HuH-7.5 (cell line): ENCODE measurements at regions not wholly inside any gene's neighbourhood (a gene's known extent, or its start where the extent isn't known, plus 50 kb on each side); places are given as distances from the start of the nearest gene placed in this dataset.

ENCODE experiments used
- DNase-seq: peaks from one replicate; pipeline ENCODE4 v3.0.0; 2011; ENCODE audit warnings: low spot score

GRCh38 chr10:44781131-44781530, 130.0 kb upstream of the TMEM72 start:
- no peak for DNase-seq

DNA sequence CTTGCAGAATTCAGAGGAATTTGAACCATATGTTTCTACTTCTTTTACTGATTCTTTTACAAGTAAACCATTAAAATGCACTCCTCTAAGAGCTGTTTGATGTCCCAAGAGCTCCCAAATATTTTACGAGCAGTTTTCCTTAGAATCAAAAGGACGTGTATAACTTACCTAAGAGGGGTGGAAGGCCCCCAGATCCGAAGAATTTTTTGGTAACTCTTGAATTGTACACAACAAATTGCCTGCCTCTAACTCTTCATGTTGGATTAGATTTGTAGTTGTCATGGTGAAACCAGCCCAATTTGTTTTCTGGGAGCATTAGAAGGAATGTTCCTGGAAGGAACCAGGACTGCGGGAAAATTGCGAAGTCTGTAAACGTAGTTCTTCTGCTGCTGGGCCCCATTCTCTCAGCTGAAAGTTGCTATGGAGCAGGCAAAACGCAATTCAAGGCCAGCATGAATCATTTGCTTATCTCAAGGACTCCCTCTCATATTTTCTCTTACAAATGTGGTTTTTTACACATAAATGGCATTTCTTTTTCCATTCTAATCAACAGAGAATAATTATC, 124.8 kb upstream of the TMEM72 start:
- no peak for DNase-seq

GRCh38 chr10:44787480-44788075, 123.6 kb upstream of the TMEM72 start:
- DNase-seq, result no peak

DNA sequence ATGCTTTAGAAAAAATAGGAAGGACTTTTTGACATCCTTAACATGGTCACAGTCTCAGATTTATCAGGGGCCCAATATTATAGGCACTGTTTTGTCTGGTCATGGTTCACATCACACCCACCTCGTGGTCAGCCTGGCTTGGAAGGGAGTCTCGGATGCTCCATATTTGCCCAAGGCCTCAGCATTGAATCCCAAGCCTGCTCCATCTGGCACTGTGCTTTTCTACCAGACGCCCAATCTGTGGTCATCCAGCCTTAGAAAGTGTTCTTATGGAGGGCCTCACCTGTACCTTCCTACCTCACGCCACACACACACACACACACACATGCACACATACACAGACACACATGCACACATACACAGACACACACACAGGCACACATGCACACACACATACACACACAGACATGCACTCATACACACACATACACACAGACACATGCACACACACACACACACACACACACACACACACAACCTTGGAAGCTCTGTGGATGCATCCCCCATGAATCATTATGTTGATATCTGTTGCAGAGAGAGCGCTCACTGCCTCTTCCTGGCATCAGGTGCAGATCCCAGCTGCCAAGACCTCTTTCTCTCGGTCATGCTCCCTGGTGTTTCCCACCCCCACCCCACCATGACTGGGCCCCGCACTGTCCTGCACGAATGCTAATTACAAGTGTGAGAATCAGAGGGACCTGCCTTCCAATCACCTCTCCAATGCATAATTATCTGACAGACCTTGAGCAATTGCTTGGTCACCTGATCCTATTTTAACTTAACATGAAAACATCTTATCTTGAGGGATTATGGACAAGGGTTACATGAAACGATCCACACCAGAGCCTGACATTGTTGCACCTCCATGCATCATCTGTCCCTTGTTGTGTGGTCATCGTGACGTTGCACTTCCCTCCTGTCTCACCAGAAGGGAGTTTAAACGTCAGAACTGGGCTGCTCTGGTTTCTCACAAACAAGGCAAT, 122.7 kb upstream of the TMEM72 start:
- no peak for DNase-seq

DNA sequence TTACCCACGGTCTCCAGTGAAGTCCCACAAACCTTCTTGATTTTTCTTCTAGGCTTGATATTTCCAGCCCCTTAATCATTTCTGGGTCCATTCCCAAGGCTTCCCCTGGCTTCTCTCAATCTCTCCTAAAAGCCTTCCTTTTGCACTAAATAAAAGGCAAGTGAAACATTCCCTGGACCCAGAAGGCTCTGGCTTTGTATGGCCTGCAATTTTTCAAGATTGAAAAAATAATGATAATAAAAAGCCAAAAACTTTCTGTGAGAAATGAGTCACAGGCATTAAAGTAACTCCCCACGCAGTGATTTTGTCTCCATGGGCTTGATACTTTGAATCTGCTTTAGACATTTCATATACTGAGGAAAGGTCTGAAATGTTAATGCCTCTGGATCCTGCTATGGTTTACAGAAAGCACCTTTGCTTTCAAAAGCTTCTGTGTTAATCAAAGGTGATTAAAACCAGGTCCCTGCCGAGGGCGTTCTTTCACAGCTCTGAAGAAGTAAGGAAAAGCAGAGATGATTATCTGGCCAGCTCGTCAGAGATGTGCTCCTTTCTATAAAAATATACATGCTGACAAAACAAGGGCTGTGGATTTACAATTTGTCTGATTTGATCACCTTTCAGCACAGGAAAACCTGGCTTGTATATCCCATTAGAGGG, 118.9 kb upstream of the TMEM72 start:
- no peak for DNase-seq

DNA sequence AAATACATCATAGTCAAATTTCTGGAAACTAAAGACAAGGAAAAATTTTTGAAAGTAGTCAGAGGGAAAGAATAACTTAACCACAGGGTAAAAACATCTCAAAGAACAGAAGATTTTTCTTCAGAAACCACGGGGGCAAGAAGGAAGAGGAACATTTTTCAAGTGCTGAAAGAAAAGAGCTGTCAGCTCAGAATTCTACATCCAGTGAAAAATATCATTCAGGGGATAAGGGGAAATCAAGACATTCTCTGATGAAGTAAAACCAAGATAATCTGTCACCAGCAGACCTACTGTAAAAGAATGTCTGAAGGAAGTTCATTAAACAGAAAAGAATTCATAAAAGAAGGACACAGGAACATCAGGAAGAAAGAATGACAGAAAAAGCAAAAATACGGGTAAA, 111.2 kb upstream of the TMEM72 start:
- DNase-seq, result no peak

DNA sequence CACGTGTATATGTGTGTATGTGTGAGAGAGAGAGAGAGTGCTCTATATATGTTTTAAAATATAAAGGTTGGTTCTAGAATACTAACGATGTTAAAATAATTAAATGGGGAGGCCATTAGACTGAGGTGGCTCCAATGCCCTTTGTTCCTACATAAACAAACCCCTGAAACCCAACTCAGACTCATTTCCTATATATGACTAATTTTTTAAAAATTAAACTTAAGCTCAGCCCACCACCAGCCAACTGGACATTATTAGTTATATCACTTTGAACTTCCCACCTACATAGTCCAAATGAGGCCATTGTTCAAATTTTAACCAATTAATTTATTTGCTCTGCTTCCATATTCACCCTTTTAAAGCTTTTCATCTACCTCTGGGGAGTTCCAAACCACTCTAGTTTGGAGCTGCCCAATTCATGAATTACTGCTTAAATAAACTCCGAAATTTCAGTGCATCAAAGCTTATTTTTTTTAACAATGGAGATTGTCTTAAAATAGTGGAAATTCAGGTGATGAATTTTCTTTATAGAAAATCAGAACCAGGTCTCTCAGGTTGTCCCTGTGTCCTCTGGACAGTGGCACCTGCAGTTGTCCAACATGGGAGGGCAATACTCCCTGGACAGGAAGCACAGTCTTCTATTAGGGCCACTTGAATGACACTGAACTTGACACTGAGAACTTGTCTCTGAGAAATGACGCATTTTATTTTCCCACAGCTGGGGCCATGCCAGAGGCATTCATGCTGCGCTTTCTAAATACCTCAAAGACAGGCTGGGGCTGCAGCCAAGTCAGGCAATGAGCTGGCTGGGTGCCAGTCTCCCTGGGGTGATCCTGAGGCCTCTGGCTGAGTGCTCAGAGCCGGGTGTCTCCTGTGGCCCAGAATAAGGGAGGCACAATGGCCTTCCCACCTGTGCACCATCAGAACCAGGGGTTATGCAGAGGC, 109.5 kb upstream of the TMEM72 start:
- DNase-seq, result no peak

DNA sequence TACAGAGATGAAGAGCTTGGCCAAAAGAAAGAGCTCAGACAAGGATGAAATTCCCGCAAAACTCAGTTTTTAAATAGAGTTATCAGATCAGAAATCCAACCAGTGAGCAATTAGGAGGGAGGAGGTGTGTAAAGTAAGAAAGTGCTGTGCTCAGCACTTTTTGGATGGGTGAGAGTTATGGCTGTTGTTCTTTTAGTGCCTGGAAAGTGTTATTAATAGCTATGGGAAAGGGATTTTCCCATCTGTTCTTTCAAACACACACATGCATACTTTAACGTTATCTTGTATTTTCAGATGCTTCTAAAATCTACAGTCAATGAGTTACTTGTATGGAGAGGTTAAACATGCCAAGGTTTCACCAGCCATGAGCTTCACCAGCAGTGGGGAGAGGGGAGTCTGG, 107.3 kb upstream of the TMEM72 start:
- no peak for DNase-seq

DNA sequence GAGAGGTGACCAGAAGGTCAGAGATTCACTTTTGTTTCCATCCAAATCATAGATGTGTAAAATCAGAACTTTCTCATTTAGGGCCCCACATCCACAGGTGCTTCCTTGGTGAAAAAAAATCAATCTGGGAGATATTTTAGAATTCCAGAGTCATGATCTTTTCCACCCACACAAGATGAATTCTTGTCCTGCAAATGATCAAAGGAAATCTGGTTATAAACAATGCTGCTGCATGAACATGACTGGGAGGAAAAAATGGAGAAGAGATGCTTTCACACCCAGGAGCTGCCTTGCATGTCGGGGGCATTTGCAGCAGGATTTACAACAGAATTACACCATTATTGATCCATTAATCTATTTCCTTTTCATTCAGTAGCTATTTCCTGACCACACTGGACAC, 106.5 kb upstream of the TMEM72 start:
- DNase-seq, result no peak

DNA sequence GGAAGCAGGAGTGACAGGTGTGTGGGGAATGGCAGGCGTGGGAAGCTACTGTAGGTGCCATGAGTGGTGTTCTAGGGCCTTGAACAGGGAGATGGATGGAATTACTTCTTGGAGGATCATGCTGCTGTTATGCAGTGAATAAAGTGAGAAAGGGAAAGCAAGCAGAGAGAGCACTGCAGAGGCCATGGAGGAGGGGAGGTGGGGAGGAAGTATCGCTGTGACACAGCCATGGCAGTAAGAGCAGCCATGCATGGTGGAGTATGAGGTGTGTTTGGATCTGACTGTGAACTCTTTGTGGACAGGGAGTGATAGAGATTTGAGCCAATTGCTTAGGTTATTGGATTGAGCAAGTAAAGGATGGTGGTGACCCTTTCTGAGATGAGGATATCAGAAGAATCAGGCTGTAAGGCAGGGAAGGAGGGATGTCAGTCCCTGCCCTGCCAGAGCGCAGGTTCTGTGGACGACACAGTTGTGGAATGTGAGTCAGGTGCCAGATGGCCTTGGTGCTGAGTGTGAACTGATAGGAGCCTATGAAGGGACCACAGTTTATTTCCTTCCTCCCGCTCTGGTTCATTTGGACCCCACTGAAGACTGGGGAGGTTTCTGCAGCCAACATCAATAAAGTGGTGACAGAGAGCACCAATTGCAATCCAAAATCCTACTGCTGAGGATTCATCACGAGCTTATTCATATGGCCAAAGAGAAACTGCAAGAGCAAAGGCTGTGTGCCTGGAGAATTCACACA, 105.5 kb upstream of the TMEM72 start:
- DNase-seq, result no peak

DNA sequence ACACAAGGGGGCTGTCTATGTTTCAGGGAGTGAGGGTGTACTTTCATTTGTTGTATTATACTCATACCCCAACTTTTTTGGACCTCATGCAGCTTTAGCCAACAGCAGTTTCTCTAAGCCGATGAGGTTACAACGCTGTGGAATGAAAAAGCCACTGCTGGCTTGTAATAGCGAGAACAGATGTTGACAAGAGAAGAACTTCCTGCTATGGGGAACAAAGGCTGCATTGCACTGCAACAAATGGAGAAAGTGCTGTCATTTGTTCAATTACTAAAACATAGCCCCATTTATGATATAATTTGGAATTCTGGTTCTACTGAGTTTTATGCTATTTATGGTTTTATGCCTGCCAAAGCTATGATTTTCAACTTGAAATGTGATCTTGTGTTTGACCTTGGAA, 104.2 kb upstream of the TMEM72 start:
- no peak for DNase-seq

- no peak for DNase-seq
Observed at GRCh38 chr10:44807451-44807850, 103.7 kb upstream of the TMEM72 start.

- DNase-seq, result no peak
Observed at GRCh38 chr10:44809647-44810046, 101.5 kb upstream of the TMEM72 start.

DNA sequence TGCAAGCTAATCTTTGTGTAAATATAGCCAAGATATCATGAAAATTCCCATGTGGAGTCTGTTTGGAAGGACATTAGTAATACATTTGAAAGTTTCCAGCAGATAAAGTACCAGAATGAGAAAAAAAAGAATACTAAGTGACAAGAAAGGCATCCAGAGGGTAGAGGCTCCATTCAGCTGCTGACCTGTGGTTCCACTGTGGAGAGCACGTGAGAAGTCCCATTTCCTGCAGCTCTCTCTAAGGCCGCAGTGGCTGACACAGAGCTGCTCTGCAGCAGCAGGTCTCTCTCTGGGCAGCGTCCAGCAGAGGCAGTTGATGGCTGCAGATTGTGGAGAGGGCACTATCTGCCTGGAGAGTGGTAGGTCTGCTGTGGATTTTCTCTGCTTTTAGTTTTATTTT, 100.1 kb upstream of the TMEM72 start:
- no peak for DNase-seq

DNA sequence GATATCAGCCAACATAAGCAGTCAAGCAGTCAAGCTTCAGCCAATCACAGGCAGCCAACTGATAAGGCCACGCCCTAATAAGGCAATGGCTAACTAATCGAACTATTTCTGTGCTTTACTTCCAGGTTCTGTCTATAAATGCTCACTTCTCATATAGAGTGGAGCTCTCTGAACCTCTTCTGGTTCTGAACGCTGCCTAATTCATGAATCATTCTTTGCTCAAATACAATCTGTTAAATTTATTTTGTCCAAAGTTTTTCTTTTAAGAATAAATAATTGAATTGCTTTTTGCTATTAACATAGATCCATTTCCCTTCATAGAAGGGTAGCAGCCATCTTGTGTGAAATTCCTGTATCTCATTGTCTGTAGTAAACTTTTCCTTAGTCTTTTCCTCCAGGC, 97.9 kb upstream of the TMEM72 start:
- no peak for DNase-seq

DNA sequence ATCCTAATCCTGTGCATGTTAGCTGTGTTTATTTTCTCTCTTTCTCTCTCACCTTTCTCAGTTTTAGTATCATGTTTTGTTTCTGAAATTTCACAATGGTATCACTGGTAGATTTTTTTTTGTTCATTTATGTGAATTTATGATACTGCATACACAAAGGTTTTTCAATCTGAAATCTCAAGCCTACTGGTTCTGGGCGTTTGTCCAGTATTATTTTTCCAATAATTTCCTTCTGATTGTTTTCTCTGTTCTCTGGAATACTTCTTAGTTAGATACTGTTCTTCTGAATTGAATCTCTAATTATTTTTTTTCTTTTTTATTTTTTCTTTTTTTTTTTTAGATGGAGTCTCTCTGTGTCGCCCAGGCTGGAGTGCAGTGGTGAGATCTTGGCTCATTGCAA, 96.2 kb upstream of the TMEM72 start:
- no peak for DNase-seq

DNA sequence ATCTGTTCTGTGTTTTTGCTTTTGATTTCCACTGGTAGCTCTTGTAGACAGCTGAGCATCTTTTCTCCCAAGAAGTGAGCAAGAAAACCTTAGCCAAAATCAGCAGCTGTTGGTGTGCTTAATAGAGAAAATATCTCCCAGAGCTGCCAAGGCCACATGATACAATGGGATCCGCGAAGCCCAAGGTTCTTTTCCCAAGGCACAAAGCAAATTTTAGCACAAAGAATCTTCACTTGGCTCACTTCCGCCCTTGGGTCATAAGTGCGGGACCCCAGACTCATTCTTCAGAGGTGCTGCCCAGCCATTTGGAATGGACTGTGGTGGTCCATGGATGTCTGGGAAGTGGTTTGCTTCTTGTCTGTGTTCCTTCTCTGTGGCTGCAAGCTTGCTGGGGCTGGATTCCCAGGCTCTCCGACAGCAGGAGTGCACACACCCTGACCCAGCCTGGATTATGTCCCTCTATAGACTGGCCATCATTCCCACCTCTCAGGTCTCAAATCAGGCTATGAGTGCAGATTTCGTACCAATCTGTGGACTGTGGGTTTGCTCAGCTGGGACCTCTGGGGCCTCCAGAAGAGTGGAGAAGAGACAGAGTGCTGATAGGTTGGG, 93.0 kb upstream of the TMEM72 start:
- no peak for DNase-seq

DNA sequence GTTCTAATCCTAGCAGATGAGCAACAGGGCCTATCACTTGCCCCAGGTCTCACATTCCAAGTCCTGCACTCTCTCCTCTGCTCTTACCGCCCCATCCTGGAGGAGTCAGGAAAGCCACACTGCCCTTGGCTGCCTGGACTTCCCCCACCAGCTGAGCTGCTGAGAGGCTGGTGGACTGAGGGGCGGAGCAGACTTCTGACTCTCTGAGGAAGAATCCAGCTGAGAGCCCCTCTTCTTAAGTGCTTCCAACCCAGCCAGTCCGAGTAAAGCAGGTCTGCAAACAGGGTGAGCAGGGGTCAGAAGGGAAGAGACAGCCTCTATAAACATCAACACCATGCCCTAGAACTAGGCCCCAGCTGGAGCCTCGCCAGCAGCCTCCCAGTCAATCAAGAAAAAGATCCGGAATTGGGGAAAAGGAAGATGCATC, 92.4 kb upstream of the TMEM72 start:
- no peak for DNase-seq

GRCh38 chr10:44820094-44820493, 91.0 kb upstream of the TMEM72 start:
- DNase-seq, result no peak

DNA sequence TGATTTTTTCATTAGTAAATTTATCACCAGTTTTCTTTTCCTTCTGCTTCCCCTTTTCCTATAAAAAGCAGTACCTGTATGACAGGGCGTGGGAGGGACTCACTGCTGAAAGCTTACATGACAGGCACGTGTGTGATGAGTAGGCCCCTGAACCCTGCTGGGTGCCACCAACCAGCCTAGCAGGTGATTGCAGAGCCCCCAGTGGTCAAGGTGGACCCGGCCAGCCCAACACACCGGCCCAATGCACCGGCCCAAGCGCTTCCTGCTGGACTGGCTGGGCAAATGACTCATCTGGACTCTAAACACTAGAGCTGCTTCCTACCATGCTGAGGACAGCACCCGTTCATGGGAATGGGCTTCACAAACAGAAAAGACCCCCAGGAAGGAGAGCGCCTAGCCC, 89.8 kb upstream of the TMEM72 start:
- no peak for DNase-seq
